ENCODE measurements at regions not wholly inside any gene's neighbourhood (a gene's known extent, or its start where the extent isn't known, plus 50 kb on each side); places are given as distances from the start of the nearest gene placed in this dataset.

GRCh38 chrX:3244203-3244743 is 102.2 kb downstream of the MXRA5 start:
- intact Hi-C loops (cut with DNase I) = no loop called here
- WGBS, 2 donors = 32 to 47% methylated on average over 7 of the region's 7 CpGs
- no peaks in the 10 kb centered on the region for H3K36me3 ChIP-seq

GRCh38 chrX:3232262-3232923 is 114.1 kb downstream of the MXRA5 start:
- TF ChIP-seq CTCF (IDR thresholded peaks at IDR 0.05) = no peak
- TF ChIP-seq POLR2A (IDR thresholded peaks at IDR 0.05) = no peak
- Histone ChIP-seq H3K4me3 (replicated peaks in 1 of 3) (no peak overlapping the region), H3K9me3 (no peaks in the 10 kb centered on the region), H3K27me3 (no peaks in the 10 kb centered on the region), H3K27ac (no peak overlapping the region), H3K4me1 (no peaks in the 10 kb centered on the region), H3K36me3 (no peaks in the 10 kb centered on the region)
- no peak for DNase-seq
- WGBS, 2 donors = 58 to 61% methylated on average over 4 of the region's 4 CpGs
- intact Hi-C loops (cut with DNase I) = no loop called here

More at GRCh38 chrX:3244203-3244743, 102.2 kb downstream of the MXRA5 start:
- no peak overlapping the region for H3K4me3 ChIP-seq (replicated peaks in 1 of 3)
- H3K9me3 ChIP-seq = no peaks in the 10 kb centered on the region
- DNase-seq = no peak
- no peak for TF ChIP-seq POLR2A (IDR thresholded peaks at IDR 0.05)
- TF ChIP-seq CTCF (IDR thresholded peaks at IDR 0.05) = no peak
- H3K27ac ChIP-seq = no peak overlapping the region
- H3K4me1 ChIP-seq = no peaks in the 10 kb centered on the region
- no peaks in the 10 kb centered on the region for H3K27me3 ChIP-seq

GRCh38 chrX:3231766-3232165 is 114.7 kb downstream of the MXRA5 start:
- Histone ChIP-seq H3K36me3 (no peaks in the 10 kb centered on the region), H3K27me3 (no peaks in the 10 kb centered on the region), H3K9me3 (no peaks in the 10 kb centered on the region), H3K4me1 (no peaks in the 10 kb centered on the region), H3K4me3 (replicated peaks in 1 of 3) (no peak overlapping the region), H3K27ac (no peak overlapping the region)
- TF ChIP-seq POLR2A (IDR thresholded peaks at IDR 0.05) = no peak
- TF ChIP-seq CTCF (IDR thresholded peaks at IDR 0.05) = no peak
- intact Hi-C loops (cut with DNase I) = no loop called here
- no peak for DNase-seq
- WGBS, 2 donors = 63 to 64% methylated on average over 7 of the region's 7 CpGs

GRCh38 chrX:3230496-3230895 is 116.0 kb downstream of the MXRA5 start:
- TF ChIP-seq POLR2A (IDR thresholded peaks at IDR 0.05) (no peak), CTCF (IDR thresholded peaks at IDR 0.05) (no peak)
- intact Hi-C loops (cut with DNase I) = no loop called here
- H3K27ac ChIP-seq = no peak overlapping the region
- no peaks in the 10 kb centered on the region for H3K36me3 ChIP-seq
- no peak for DNase-seq
- no peak overlapping the region for H3K4me3 ChIP-seq (replicated peaks in 1 of 3)
- H3K9me3 ChIP-seq = no peaks in the 10 kb centered on the region
- no peaks in the 10 kb centered on the region for H3K27me3 ChIP-seq
- 57 to 78% methylated on average over 1 to 2 of the region's 2 CpGs for WGBS, 2 donors
- no peaks in the 10 kb centered on the region for H3K4me1 ChIP-seq

- Histone ChIP-seq H3K36me3 (no peaks in the 10 kb centered on the region), H3K4me3 (replicated peaks in 1 of 3) (no peak overlapping the region), H3K9me3 (no peaks in the 10 kb centered on the region), H3K27me3 (no peaks in the 10 kb centered on the region), H3K27ac (no peak overlapping the region), H3K4me1 (no peaks in the 10 kb centered on the region)
- DNase-seq = no peak
- TF ChIP-seq POLR2A (IDR thresholded peaks at IDR 0.05) (no peak), CTCF (IDR thresholded peaks at IDR 0.05) (no peak)
- WGBS, 2 donors = 94 to 100% methylated on average over 1 of the region's 1 CpG
- intact Hi-C loops (cut with DNase I) = no loop called here
Observed at GRCh38 chrX:3227526-3227925, 118.9 kb downstream of the MXRA5 start.

Data from thyroid gland (tissue), 4 donors.